Cardiac fibroblast (primary cell): ENCODE measurements at regions not wholly inside any gene's neighbourhood (a gene's known extent, or its start where the extent isn't known, plus 50 kb on each side); places are given as distances from the start of the nearest gene placed in this dataset.

Experiments
- DNase-seq, 2 donors: peaks; one replicate each; pipeline versions ENCODE4 v3.0.0 to v3.0.0-alpha.2; 2010; ENCODE audit warnings: low read depth in 2 of 2
- H3K4me3 ChIP-seq, 2 donors: replicated peaks in 1 of 2; 1 replicate in 1 of 2; 2 replicates in 1 of 2; pipeline ENCODE4 v1.5.1; 2011; ENCODE audit warnings: low read depth in 2 of 2, low read length in 2 of 2, mild to moderate bottlenecking in 2 of 2, moderate library complexity in 1 of 2
- TF ChIP-seq, protein P1 (sequence below): IDR thresholded peaks from one replicate; pipeline ENCODE4 v1.5.1; 2011; ENCODE audit warnings: low read depth, mild to moderate bottlenecking, low read length, inconsistent platforms

DNA sequence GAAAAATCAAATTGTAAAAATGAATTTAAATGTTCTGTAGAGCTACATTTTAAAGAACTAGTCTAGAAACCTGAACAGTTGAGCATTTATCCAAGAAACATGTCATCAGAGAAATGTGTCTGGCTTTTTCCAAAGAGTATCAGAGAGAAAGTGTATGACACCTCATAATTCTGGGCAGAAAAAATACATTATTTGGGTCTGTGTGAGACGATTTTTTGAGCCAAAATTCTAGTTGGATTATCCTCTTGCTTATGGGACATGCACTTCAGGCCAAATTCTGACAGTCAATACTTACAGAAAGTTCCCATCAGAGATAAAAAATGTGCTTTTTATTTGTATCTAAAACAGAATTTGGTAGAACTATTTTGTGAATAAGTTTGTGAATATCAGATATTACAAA lies 1242.7 kb downstream of the EPHA7 start:
- no peak overlapping the region for H3K4me3 ChIP-seq
- TF ChIP-seq, protein P1, sequence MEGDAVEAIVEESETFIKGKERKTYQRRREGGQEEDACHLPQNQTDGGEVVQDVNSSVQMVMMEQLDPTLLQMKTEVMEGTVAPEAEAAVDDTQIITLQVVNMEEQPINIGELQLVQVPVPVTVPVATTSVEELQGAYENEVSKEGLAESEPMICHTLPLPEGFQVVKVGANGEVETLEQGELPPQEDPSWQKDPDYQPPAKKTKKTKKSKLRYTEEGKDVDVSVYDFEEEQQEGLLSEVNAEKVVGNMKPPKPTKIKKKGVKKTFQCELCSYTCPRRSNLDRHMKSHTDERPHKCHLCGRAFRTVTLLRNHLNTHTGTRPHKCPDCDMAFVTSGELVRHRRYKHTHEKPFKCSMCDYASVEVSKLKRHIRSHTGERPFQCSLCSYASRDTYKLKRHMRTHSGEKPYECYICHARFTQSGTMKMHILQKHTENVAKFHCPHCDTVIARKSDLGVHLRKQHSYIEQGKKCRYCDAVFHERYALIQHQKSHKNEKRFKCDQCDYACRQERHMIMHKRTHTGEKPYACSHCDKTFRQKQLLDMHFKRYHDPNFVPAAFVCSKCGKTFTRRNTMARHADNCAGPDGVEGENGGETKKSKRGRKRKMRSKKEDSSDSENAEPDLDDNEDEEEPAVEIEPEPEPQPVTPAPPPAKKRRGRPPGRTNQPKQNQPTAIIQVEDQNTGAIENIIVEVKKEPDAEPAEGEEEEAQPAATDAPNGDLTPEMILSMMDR = no peak
- DNase-seq = no peak

- no peak for DNase-seq
- no peak overlapping the region for H3K4me3 ChIP-seq
- TF ChIP-seq, protein P1 = no peak
Measured at GRCh38 chr6:92174398-92175073, 1244.8 kb downstream of the EPHA7 start.

GRCh38 chr6:92169506-92169905 lies 1249.9 kb downstream of the EPHA7 start:
- TF ChIP-seq, protein P1 = no peak
- DNase-seq = no peak
- H3K4me3 ChIP-seq = no peak overlapping the region

GRCh38 chr6:92166666-92167065 lies 1252.7 kb downstream of the EPHA7 start:
- H3K4me3 ChIP-seq = no peak overlapping the region
- no peak for DNase-seq
- TF ChIP-seq, protein P1 = no peak

- H3K4me3 ChIP-seq = no peak overlapping the region
- no peak for DNase-seq
- TF ChIP-seq, protein P1 = no peak
Measured at GRCh38 chr6:92161953-92162352, 1257.4 kb downstream of the EPHA7 start.

- TF ChIP-seq, protein P1 = no peak
- no peak for DNase-seq
- no peak overlapping the region for H3K4me3 ChIP-seq
Measured at GRCh38 chr6:92160226-92160625, 1259.1 kb downstream of the EPHA7 start.

DNA sequence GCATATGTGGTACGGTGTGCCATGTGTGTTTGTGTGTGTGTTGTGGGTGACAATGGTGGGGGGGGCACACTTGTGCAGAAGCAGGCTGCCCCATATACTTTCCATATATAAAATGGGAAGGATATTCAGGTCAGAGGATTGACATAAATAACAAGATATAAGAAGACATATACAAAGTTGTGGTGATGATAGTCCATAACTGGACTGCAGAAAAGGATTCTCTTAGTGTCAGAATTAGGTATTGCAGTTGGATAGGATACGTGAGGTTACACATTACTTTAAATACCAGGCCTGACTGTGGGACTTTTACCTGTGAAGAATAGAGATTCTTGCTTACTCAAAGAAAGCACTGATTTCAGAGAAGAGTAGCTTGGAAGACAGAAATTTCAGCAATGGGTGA lies 1260.3 kb downstream of the EPHA7 start:
- no peak overlapping the region for H3K4me3 ChIP-seq
- TF ChIP-seq, protein P1 = no peak
- no peak for DNase-seq
